ENCODE measurements at regions not wholly inside any gene's neighbourhood (a gene's known extent, or its start where the extent isn't known, plus 50 kb on each side); places are given as distances from the start of the nearest gene placed in this dataset.
A peak's percentile ranks its signal among the peaks of the same experiment; 100 is the strongest.

GRCh38 chr2:137829251-137829650, 135.0 kb upstream of the HNMT start:
- Histone ChIP-seq H3K36me3 (no peaks in the 10 kb centered on the region), H3K4me3 (no peak overlapping the region), H3K27me3 (ENCODE audit: low read depth) (no peaks in the 10 kb centered on the region), H3K9me3 (no peaks in the 10 kb centered on the region), H3K4me1 (no peaks in the 10 kb centered on the region), H3K27ac (no peak overlapping the region)
- DNase-seq: no peak
- intact Hi-C loops (cut with DNase I): no loop called here
- no peak for TF ChIP-seq CTCF (IDR thresholded peaks at IDR 0.05)
- no peak for ATAC-seq

DNA sequence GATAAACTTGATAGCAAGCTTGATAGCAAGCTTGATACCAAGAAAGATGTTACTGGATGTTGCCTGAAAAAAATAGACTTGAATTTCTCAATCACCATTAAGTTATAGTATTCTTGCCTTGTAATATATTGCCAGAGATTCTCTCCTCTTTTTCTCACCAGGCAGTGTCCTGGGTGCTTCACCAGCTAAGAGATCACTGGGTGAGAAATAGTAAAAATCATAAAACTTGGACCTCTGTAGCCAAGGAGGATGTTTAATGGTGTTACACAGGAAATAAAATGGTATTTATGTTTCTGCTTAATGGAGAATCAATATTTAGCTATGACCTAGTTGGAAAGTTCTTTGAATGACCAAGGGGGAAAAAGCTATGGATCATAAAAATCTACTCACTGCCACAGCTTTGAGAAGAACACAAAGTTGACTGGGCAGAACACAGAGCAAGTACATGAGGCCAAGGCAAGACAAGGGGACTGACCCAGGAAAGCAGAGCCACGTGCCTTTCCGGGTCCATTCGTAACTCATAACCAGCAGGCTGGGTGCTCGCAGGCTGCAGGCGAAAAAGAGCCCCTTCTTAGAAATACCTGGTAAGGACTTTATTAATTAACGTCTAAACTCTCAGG, 129.4 kb upstream of the HNMT start:
- no peak for TF ChIP-seq CTCF (IDR thresholded peaks at IDR 0.05)
- Histone ChIP-seq H3K36me3 (no peaks in the 10 kb centered on the region), H3K27ac (no peak overlapping the region), H3K27me3 (ENCODE audit: low read depth) (peaks cover 4% of the 10 kb centered on the region), H3K4me1 (no peaks in the 10 kb centered on the region), H3K4me3 (no peak overlapping the region), H3K9me3 (no peaks in the 10 kb centered on the region)
- DNase-seq (no peak), ATAC-seq (no peak)
- intact Hi-C loops (cut with DNase I): loop anchor here (5.0 kb wide), 1 partner anchor 368 kb away; no protein-coding TSS in a partner anchor

GRCh38 chr2:137836671-137837070, 127.6 kb upstream of the HNMT start:
- intact Hi-C loops (cut with DNase I): no loop called here
- no peak for TF ChIP-seq CTCF (IDR thresholded peaks at IDR 0.05)
- H3K9me3 ChIP-seq: no peaks in the 10 kb centered on the region
- no peak for ATAC-seq
- H3K27me3 ChIP-seq (ENCODE audit: low read depth): peaks cover 4% of the 10 kb centered on the region
- no peak overlapping the region for H3K4me3 ChIP-seq
- H3K4me1 ChIP-seq: no peaks in the 10 kb centered on the region
- no peaks in the 10 kb centered on the region for H3K36me3 ChIP-seq
- DNase-seq: no peak
- H3K27ac ChIP-seq: no peak overlapping the region

DNA sequence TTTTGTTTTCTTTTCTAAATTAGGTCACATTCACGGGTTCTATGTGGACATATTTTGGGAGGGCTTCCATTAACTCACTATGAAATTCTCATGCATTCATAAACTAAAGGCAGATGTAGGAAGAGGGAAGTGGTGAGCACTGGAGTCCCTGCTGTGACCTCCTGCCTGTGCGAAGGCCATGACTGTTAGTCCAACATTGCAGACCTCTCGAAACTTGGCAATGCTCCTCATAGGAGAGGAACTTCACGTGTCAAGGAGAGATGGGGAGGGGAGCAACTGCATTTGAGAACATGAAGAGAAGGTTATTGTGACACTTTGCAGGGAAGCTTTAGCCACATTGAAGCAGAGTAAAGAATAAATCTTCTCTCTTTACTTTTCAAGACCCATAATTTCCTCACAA, 126.4 kb upstream of the HNMT start:
- Histone ChIP-seq H3K9me3 (no peaks in the 10 kb centered on the region), H3K4me3 (no peak overlapping the region), H3K4me1 (no peaks in the 10 kb centered on the region), H3K27ac (no peak overlapping the region), H3K27me3 (ENCODE audit: low read depth) (peaks cover 4% of the 10 kb centered on the region), H3K36me3 (no peaks in the 10 kb centered on the region)
- ATAC-seq: peak; percentile 35 to 59
- no peak for DNase-seq
- no peak for TF ChIP-seq CTCF (IDR thresholded peaks at IDR 0.05)
- intact Hi-C loops (cut with DNase I): no loop called here

DNA sequence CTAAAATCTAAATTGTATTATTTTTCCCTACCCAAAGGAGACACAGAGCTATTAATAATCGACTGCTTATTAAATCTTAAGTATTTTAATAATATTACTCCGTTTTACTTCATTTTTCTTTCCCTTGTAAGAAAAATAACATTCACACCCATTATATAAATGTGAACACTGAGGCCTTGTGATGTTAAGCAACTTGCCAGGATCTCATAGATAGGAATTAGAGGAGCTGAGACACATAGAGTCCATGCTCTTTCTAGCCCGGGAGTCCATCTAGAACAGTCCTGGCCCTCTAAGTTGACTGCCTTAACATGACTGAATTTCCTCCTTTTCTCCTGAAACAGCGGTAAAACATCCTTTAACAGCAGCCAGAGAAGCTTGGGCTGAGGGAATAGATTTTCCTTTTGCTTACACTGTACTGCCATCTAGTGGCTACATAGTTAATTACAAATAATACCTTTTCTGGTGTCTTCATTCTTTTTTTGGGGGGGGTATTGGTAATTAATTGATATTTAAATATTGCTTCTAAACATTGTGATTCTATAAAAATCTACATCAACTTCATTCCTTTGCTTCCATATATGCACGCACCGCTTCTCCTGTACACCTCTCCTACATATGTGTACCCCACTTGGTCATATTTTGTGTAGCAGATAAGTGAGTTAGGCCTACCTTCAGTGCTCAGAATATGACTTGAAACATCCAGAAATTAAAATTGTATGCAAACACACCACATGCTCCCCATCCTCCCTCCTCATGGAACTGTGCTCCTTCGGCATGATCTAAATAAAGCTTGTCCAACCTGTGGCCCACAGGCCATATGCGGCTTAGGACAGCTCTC, 125.8 kb upstream of the HNMT start:
- intact Hi-C loops (cut with DNase I): no loop called here
- peak; percentile 73 to 75 for ATAC-seq

More for the DNA sequence above, 125.8 kb upstream of the HNMT start:
- H3K36me3 ChIP-seq: no peaks in the 10 kb centered on the region
- H3K27ac ChIP-seq: no peak overlapping the region
- peaks cover 4% of the 10 kb centered on the region for H3K27me3 ChIP-seq (ENCODE audit: low read depth)
- DNase-seq: no peak
- H3K9me3 ChIP-seq: no peaks in the 10 kb centered on the region
- TF ChIP-seq CTCF (IDR thresholded peaks at IDR 0.05): peak; percentile 60
- H3K4me1 ChIP-seq: no peaks in the 10 kb centered on the region
- H3K4me3 ChIP-seq: no peak overlapping the region
